Hematopoietic multipotent progenitor cell (in vitro differentiated cells): ENCODE measurements at regions not wholly inside any gene's neighbourhood (a gene's known extent, or its start where the extent isn't known, plus 50 kb on each side); places are given as distances from the start of the nearest gene placed in this dataset.

Experiments used
- DNase-seq, 3 donors: peaks; one replicate each; pipeline ENCODE4 v3.0.0-alpha.2; 2011 to 2015; ENCODE audit warnings: low read depth in 2 of 3, low spot score in 2 of 3

DNA sequence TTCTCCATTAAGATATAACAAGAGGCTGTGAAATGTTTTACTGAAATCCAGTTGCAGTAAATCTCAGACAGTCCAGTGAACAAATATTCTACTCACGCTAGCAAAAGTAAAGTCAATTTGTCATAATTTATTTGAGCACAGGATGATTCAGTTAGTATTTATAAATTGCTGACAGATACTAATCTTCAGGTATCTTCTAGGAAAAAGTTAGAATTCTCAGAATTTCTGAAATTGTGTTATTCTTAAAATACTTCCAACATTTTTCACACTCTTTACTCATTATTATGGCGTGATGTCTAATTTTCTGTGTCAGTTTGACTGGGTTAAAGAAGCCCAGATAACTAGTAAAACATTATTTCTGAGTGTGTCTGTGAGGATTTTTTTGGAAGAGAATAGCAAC lies 460.2 kb upstream of the ACVR2A start:
- DNase-seq: no peak

DNA sequence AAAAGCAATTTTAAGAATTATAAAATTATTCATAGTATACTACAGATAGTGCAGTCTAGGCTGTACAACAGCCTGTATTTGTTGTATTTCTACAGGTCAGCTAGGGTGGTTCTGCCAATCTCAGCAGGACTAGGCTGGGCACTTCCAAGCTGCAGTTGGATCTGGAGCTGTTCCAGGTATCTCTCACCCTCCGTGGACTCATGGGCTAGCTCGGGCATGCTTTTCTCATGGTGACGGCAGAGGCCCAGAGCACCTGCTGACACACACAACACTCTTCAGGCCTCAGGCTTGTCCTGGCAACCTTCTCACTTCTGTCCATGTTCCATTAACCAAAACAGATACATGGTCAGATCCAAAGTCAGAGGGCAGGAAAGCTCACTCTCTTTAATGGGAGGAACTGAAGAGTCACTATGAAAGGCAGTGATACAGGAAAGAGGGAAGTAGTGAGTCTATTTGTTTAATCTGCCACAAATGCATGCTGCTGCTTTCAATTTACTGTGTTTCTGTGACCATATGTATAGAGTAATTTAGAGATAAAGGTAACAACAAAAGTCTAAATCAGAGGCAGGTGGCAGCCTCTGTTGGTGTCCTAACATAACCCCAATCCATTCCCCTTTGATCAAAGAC lies 462.4 kb upstream of the ACVR2A start:
- DNase-seq: no peak

DNA sequence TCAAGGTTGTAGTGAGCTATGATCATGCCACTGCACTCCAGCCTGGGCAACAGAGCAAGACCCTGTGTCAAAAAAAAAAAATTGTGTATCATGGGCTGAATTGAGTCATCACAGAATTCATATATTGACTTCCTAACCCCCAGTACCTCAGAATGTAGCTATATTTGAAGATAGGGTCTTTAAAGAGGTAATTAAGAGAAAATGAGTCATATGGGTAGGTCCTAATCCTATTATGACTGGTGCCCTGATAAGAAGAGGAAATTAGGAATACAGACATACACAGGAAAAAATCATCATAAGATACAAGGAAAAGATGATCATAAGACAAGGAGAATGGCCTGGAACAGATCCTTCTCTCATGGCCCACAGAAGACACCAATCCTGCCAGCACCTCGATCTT lies 466.4 kb upstream of the ACVR2A start:
- DNase-seq: no peak

DNA sequence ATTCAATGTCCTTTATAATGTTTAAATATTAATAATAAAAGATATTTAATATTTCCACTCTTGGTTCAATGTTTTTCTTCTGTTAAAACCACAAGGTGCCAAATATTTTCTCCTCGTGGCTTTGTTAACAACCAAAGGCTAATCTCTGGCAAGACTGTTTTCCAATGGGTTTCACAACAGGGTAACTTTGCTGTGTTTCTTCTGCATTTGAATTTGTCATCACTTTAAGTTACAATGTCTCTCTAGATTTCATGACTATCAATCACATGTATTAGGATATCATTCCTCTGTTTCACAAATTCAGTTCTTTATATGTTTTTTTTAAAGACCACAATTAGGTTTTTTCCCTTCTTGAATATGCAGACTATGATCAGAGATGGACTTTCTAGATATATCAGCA lies 469.8 kb upstream of the ACVR2A start:
- no peak for DNase-seq

DNA sequence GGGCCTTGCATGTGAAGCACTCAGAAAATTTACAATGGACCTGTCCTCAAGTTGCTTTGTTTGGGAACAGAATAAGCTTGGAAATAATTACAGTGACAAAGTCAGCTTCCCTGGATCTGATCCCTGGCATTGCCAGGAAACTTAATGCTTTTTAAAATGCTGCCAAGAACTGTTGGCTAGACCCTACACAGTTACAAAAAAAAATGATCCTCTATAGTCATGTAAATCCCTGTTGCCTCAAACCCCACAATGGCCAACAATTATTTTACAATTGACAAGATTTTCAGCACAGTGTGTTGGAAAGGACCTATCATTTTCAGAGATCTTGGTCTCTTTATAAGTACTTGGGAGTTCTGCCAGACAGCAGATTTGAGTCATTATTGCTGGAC lies 470.4 kb upstream of the ACVR2A start:
- DNase-seq: no peak

DNA sequence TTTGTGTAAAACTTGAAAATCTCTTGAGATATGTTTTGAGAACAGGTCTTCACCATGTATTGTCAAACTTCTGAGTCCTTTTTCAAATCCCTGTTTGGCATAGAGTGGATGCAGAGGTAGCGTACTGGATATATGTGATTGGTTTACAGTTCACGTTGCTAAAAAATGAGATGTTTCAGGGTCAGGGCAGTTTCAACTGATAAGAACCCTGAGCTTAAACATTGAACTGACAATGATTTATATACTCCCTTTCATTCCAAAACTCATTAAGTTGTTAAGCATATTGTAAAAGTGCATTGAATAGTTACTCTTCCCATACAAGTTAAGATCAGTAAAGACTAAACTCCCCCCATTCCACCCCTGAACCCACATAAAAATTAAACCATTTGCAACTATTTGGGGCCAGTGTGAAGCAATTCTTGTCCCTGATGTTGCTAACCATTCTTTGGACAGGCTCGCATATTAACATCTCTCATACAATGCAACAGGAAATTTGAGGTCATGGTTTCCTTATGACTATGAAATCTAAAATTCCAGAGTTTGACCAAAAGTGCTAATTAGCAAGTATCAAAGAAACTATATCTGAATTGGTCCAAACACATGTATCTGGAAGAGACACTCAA lies 470.9 kb upstream of the ACVR2A start:
- no peak for DNase-seq

DNA sequence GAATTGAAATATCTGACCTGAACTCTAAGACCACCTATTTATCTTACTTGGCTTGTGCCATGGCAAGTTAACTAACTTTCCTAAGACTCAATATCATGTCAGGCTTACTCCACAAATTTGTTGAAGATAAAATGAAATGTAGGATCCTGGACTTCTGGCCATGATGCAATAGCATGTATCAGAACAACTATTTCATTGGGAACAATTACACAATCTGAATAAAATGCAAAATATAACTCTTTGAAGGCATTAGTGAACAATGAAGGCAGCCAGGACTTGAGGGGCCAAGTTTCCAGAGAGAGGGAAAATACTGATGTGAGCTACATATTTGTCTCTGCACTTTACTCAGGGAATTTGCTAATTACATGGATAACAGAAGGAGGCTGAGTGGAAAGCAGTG lies 476.5 kb upstream of the ACVR2A start:
- no peak for DNase-seq

DNA sequence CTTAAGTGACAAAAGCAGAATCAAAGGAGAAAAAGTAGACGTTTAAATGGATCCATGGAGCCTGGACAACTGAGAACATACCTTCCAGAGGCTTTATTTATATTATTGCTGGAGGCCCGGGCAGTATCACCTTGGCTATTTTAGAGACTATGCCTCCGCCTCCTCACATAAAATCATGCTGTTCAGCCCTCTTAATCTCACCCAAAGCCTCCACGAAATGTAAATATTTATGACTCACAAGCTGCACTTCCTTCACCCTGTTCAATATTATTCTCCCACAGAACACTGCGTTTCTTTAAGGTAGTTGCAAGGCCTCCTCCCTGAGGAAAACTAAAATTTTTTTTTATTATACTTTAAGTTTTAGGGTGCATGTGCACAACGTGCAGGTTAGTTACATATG lies 478.6 kb upstream of the ACVR2A start:
- DNase-seq: no peak

DNA sequence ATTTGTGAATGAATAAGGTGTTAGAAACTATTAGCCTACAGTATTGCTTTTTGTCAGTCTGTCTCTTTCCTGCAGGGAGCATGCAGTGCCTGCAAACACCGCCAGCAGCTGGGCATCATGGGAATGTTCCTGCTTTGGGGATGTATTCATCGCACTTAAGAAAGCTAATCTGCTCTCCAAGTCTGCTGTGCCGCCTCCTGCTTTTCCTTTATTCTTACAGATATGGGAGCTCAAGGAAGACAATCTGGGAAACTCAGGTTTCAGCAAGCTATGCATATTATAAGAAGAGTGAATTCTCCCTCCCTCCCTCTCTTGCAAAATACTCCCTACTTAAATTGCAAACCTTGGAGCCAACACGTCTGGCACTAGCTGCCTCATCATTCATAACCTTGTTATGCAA lies 479.2 kb upstream of the ACVR2A start:
- DNase-seq: no peak

DNA sequence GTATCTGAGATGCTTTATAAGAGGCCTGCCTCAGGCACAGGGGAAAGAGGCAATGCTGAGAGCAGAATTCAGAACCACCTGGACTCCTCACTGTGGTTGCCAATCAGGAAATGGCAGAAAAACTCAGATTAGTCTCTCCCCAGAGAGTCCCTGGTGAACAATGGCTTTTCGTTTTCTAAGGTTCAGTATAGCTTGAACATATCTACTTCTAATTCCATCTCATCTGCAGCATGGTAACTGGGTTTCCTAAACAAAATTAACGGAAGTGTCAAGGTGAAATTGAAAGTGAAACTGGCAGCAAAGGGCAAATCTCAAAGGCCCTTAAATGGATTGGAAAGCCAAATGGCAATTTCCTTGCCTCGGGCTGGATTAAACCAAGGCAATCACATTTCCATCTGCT lies 480.2 kb upstream of the ACVR2A start:
- peak in 1 of 3 donors; percentile 28 for DNase-seq

DNA sequence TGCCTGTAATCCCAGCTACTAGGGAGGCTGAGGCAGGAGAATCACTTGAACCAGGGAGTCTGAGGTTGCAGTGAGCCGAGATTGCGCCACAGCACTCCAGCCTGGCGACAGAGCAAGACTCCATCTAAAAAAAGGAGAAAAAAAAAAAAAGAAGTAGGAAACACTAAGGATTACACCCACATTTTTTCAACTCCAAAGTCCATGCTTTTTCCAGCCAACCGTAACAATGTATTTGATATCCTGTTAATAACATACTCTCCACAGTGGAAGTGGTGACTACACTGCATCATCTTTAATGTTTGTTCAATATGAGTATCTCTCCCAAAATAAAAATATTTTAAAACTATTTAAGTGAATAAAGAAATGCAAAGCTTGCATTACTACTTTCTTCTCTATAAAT lies 481.6 kb upstream of the ACVR2A start:
- DNase-seq: no peak

DNA sequence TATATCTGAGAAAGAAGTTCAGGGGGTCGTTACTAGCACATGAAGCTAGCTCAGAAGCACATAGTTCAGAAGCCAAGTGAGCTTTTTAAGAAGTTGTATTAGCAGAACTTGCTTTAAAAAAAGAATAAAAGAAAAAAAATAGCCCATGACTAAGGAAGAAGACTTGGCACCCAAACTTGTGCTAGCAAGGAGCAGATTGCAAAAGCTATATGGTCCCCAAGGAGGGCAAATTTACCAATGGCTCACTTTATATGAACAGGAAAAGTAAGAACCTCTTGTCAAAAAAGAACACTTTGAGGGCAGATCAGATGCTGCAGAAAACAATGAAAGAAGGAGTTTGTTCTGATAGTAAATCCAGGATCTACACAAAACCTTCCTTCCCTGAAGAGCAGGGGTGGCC lies 486.5 kb upstream of the ACVR2A start:
- DNase-seq: no peak

DNA sequence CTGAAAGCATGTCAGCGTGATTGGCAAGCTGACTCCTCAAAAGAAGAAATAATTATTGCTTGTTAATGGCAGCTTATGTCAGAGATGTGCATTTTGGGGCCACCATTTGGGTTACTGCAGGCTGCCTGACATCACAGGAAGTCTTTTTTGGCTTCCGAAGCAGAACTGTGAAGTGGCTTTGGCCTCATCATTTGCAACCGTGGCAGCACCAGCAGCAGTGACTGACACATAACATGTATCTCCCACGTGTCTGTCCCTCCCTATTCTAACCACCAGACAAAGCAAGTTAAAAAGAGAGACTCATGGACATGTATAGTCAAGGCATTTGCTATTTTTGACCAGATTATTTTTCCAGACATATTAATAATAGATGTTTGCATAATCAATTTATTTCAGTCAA lies 488.7 kb upstream of the ACVR2A start:
- no peak for DNase-seq

DNA sequence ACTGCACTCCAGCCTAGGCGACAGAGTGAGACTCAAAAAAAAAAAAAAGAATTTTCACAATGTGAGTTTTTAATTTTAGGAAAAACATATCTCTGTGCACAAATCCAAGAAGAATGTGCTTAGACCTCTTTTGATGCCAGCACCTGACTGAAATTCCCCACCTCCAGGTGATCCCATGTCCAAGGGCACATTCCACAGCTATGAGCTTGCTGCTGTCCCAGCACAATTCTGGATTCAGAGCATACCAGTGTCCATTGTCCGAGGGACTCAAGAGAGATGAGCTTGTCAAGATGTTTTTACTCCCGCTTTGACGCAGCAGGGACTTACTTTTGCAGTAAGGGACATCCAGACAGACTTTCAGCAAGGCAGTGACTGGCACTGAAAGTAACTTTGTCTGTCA lies 489.1 kb upstream of the ACVR2A start:
- no peak for DNase-seq

DNA sequence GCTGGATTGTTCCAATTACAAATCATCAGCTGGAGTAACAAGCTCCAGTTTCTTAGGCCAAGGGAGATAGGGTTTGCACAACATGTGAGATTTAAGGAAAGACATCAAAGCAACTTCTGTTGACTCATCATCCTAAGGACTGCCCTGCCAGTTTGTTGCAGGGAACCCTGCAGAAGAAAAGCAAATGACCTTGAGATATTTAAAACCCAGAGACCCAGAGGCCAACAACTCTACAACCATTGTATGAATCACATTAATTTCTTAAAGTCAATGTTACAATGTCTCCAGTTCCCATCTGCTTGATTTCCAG lies 491.8 kb upstream of the ACVR2A start:
- DNase-seq: no peak

DNA sequence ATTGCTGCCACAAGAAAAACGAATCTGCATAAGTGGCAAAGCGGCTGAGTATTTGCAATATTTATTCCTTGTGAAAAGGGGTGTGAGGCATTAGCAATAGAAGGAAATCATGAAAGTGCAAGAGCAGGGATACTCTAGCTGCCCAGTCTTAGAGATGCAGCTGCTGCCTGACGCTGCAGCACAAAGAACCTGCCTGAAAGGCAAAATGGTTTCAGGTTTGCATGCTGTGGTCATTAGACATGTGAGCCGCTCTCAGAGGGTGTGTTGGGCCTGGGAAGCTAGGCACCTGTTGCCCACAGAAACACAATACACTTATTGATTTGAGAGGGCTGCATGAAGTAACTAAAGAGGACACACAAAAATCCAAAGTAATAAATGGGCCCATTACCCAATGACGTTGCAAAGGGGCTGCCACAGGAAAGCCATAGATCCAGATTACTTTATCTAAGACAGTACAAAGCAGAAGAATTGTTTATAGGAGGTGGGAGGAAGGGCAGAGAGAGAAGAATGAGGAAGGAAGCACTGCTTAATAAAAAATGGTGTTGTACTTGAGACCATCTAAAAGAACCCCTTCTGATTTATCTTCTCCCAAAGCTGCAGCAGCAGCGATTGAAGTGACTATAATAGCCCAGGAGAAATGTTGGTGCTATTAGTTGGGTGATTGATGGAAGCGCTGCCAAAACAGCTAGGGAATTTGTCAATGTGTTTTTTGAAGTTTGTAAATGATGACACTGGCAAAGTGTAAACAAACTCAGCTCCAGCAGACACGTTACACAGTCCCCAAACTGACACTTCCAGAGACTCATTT lies 492.4 kb upstream of the ACVR2A start:
- DNase-seq: no peak

DNA sequence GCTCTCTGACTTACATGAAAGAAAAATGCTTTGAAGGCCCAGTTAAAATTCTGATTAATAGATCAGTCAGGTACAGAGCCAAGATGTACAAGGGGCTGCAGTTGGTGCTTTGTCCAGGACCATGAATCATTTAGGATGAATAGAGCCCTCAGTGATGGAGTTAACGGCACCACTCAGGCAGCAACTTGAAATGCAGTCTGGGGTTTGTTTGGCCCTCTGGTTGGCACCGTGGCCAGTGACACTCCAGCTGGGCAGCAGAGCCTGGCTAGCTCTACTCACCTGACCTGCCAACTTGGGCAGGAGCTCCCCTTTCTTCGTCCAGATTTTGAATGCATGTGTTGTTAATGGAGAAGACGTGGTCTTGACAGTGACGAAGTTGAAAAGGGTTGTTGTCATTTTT lies 493.0 kb upstream of the ACVR2A start:
- no peak for DNase-seq

DNA sequence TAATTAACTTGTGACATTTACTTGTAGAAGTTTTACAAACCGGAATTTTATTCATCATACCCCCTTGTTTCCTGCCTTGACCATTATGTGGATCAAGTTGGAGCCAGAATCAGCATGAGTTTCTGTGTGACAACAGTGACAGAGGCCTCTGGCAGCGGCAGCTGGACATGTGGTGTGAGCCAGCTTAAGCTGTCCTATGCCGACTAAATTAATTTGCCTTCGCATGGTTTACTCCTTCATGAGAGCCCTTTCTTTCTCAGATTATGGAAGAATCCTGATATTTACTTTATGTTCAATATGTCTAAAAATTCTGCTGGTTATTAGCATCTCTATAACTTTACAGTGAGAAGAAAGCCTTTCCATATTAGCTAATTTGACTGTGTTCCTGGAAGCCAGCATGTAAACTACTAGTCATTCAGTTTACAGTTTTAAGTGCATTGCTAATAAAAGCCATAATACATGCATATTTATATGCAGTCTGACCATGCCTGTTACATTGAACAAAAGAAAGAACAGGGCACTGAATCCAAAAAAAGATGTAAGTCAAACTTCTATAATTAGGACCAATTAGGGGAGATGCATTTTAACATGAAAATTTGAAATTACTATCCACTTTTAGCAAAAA lies 495.8 kb upstream of the ACVR2A start:
- DNase-seq: no peak

DNA sequence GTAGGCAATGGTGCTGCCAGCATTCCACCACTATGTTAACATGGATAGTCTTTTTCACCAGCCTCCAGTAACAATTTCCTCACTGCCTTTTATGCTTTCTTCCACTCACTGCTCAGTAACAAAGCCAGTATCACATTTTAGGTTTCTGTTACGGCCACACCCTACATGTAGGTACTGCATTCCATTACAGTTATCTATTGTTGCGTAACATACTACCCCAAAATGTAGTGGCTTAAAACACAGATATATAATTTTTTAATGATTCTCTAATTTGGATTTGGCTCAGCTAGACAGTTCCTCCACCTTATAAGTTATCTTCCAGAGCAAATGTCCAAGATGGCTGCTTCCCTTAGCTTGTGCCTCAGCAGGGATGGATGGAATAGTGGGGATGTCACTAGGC lies 498.7 kb upstream of the ACVR2A start:
- no peak for DNase-seq

DNA sequence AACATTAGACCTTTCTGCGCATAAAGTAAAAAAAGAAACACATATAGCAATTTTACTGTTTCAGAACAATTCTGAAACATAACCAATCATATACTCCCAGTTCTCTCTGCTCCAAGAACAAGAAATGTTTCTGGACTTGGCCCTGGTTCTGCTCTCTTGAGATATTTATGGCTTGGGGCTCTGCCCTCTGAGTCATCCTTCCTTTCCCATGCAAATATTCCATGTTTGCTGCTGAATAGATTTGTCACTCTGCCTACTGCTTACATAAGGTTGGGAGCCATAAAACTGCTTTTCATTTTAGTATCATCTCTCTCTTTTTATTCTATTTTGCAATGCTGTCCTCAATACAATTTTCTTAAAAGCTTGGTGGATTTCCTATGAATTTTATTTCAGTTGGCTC lies 499.6 kb upstream of the ACVR2A start:
- DNase-seq: no peak

DNA sequence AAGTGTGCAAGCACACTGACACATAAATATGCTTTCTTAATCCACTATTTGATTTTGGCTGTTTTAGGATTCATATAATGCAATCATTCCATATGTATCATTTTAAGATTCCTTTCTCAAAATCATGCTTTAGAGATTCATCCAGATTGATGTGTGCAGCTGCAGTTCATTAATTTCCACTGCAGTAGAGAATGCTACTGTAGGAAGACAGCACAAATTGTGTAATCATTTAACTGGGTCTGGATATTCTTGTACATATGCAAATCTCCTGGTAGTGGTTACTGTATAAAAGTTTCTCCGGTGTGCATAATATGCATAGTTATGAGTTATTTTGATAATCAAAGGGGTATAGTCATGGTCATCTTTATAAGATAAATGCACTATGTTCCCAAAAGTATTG lies 502.5 kb upstream of the ACVR2A start:
- no peak for DNase-seq
